ENCODE measurements at regions not wholly inside any gene's neighbourhood (a gene's known extent, or its start where the extent isn't known, plus 50 kb on each side); places are given as distances from the start of the nearest gene placed in this dataset.

DNA sequence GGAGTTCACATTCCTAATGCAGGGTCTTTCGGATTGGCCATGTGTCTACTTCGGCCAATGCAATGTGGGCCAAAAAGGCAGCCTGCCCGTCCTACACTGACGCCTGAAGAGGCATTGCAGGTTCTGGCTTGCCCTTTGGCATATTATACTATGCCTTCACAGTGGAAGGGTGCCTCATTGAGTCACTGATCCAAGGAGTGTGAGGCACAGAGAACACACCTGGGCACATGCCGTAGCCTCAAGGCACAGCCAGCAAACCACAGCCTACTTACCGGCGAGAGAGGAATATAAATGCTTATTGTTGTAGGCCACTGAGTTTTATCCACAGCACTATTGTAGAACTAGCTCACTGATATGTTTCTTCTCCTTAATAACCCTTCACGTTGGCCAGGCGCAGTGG, 409.6 kb downstream of the GADD45G start:
- DNase-seq: no peak
- intact Hi-C loops (cut with DNase I): loop anchor here (10.0 kb wide), 1 partner anchor 60 kb away; no protein-coding TSS in a partner anchor
- no peak for ATAC-seq (ENCODE audit: poor library complexity)

DNA sequence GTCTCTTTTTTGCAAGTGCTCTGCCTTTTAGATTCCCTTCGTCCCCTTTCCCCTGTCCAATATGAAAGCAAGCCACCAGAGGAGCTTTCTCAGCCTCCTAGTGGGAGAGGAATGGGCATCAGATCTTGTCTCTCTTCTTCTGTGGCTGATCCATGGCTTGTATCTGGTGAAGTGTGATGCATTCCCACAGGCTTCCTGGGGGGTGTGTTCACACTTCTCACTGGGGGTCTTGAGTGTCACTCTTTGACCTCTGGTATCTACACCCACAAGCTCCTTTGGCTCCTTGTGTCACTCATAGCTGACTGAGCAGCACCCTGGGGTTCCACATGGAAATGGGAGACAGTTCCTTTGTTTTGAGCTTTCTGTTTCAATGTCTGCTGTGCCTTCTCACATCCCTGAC, 411.5 kb downstream of the GADD45G start:
- no peak for ATAC-seq (ENCODE audit: poor library complexity)
- intact Hi-C loops (cut with DNase I): loop anchor here (10.0 kb wide), 1 partner anchor 59 kb away; no protein-coding TSS in a partner anchor

GRCh38 chr9:90017679-90018078, 412.9 kb downstream of the GADD45G start:
- no peak for ATAC-seq (ENCODE audit: poor library complexity)
- intact Hi-C loops (cut with DNase I): loop anchor here (10.0 kb wide), 1 partner anchor 57 kb away; no protein-coding TSS in a partner anchor
- DNase-seq: no peak

More for the DNA sequence above, 411.5 kb downstream of the GADD45G start:
- DNase-seq: no peak

GRCh38 chr9:90018688-90019087, 413.9 kb downstream of the GADD45G start:
- ATAC-seq (ENCODE audit: poor library complexity) (no peak), DNase-seq (no peak)
- intact Hi-C loops (cut with DNase I): loop anchor here (10.0 kb wide), 1 partner anchor 56 kb away; no protein-coding TSS in a partner anchor

- intact Hi-C loops (cut with DNase I): loop anchor here (10.0 kb wide), 1 partner anchor 55 kb away; no protein-coding TSS in a partner anchor
- DNase-seq: no peak
- ATAC-seq (ENCODE audit: poor library complexity): no peak
Measured at GRCh38 chr9:90019626-90020025, 414.8 kb downstream of the GADD45G start.

DNA sequence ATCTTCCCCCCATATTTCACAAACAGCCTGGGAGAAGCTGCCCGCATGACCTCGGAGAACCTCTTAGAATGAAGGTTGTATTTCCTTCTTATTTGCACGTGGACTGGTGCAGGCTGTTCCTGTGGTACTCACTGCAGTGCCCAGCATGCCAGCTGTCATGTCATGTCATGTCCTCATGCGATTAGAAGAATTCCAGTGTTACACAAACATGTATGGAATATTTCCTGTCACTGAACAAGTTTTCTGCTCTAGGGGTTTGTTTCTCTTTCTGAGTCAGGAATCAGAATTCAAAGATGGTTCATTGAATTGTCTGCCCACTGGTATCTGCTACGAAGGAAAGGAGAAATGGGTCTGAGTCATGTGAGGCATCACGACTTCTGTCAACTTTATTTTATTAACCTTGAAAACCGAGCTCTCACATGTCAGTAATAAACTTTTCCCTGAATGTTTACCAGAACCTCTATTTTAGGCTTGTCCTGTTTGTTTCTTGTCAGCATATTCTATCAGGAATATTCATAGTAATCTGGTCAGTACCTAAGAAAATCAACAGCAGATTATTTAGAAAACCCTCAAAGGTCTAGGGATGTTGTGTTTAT, 415.6 kb downstream of the GADD45G start:
- intact Hi-C loops (cut with DNase I): no loop called here
- DNase-seq (no peak), ATAC-seq (ENCODE audit: poor library complexity) (peak; percentile 58)

DNA sequence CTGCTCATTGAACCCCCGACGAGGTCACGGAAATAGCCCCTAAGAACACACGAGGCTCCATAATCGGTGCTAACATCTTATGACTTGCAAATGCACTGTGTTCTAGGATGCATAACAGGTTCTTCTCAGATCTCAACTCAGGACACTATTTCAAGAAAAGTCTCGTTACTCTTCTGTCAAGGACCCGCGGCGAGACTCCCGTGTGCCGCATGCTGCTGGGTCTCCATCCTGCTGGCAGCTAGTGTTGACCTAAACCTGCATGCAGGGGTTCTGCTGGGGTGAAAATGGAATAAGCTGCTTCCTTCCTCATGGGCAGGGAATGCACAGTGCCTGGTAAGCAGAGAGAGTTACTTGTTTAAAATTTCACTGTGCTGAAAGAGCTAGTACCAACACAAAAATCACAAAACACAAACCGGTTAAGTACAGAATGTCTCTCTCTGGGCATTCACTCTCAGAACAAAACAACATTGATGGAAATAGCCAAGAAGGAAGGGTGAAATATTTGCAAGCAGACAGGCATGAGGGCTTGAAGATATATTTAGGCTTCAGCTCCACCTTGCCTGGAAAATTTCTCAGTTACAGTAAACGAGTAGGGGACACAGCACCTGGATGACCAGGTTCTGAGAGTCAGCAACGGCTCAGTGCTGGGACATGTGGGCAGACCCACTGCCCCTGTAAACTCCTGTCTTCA, 416.5 kb downstream of the GADD45G start:
- intact Hi-C loops (cut with DNase I): no loop called here
- DNase-seq (no peak), ATAC-seq (ENCODE audit: poor library complexity) (no peak)

DNA sequence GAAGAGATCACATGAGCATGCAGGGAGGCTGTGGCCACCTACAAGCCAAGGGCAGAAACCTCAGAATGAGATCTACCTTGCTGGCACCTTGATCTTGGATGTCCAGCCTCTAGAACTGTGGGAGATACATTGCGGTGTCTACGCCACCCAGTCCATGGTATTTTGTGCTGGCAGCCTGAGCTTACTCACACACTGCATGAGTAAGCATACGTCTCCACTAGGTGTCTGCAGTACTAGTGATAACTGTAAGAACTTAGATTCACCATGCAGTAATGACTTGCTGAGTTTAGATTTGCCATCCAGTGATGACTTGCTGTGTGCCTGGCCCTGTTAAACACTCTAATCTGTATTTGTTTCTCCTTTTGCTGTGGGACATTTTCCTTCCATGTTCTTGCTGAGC, 417.7 kb downstream of the GADD45G start:
- DNase-seq (no peak), ATAC-seq (ENCODE audit: poor library complexity) (no peak)
- intact Hi-C loops (cut with DNase I): no loop called here

GRCh38 chr9:90023861-90024260, 419.0 kb downstream of the GADD45G start:
- DNase-seq (no peak), ATAC-seq (ENCODE audit: poor library complexity) (no peak)
- intact Hi-C loops (cut with DNase I): no loop called here

DNA sequence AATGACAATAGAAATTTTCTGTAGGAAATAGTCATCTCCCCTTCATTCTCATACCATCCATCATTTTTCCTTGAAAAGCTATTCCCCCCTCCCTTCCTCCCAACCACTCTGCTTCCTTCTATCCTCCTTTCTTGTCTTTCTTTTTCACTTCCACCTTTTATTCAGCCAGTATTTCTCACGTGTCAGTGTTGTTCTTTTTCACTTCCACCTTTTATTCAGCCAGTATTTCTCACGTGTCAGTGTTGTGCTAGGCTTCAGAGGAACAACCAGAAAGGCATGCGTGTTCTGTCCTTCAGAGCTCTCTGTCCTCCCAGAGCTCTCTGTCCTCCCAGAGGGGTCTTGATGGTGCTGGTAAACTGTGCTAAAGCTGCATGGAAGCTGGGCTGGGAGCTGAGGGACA, 419.6 kb downstream of the GADD45G start:
- peak; percentile 38 for ATAC-seq (ENCODE audit: poor library complexity)
- DNase-seq: no peak
- intact Hi-C loops (cut with DNase I): no loop called here

GRCh38 chr9:90024823-90025222, 420.0 kb downstream of the GADD45G start:
- no peak for DNase-seq
- intact Hi-C loops (cut with DNase I): no loop called here
- peak; percentile 51 for ATAC-seq (ENCODE audit: poor library complexity)

DNA sequence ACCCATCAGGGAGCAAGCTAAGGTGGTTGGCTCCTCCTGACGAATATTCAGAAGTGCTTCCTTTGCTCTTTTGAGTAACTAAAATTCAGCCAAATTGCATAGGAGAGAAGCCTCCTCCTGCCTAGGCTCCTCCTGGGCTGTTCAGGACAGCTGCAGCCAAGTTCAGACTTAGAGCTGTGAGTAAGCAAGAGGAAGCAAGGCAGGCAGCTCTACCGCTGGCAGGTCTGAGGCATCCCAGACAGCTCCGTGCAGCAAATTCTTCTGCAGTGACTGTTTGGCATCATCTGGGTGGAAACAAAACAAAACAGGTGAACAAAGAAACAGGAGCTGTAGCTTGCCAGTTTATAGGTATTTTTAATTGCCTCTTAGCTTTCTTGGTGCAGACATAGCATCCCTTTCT, 421.0 kb downstream of the GADD45G start:
- intact Hi-C loops (cut with DNase I): no loop called here
- peak; percentile 66 for ATAC-seq (ENCODE audit: poor library complexity)

DNA sequence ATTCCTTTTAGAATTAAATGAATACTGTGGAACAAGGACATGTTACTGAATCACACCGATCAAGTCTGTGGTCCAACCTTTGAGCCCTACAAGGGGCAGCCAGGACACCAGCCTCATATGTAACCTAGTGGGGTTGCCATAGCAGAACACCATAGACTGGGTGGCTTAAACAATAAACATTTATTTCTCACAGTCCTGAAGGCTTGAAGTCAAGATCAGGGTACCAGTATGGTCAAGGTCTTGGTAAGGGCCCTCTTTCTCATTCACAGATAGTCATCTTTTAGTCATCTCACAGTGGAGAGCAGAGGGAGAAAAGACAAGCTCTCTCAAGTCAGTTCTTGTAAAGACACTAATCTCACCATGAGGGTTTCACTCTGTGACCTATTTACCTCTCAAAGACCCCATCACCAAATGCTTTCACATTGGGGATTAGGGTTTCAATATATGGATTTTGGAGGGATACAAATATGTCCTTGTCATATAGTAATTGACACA, 422.5 kb downstream of the GADD45G start:
- intact Hi-C loops (cut with DNase I): no loop called here
- DNase-seq: no peak
- no peak for ATAC-seq (ENCODE audit: poor library complexity)

More for the DNA sequence above, 421.0 kb downstream of the GADD45G start:
- no peak for DNase-seq

DNA sequence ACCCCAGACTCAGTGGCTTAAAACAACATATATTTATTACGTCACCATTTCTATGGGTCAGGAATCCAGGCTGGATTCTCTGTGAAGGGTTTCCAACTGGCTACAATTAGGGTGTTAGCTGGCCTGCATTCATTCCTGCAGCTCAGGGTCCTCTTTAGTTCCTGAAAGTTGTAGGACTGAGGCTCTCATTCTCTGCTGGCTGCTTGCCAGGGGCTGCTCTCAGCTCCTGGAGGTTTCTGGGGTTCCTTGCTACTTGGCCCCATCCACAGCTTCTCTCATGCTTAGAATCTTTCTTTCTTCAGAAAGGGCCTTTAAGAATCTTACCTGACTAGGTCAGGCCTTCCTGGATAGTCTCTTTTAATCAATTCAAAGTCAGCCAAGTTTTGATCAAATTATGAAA, 424.6 kb downstream of the GADD45G start:
- DNase-seq: no peak
- intact Hi-C loops (cut with DNase I): no loop called here
- no peak for ATAC-seq (ENCODE audit: poor library complexity)

- intact Hi-C loops (cut with DNase I): no loop called here
- DNase-seq (no peak), ATAC-seq (ENCODE audit: poor library complexity) (no peak)
Measured at GRCh38 chr9:90029996-90030395, 425.2 kb downstream of the GADD45G start.

GRCh38 chr9:90032296-90033027, 427.6 kb downstream of the GADD45G start:
- DNase-seq (no peak), ATAC-seq (ENCODE audit: poor library complexity) (no peak)
- intact Hi-C loops (cut with DNase I): no loop called here

DNA sequence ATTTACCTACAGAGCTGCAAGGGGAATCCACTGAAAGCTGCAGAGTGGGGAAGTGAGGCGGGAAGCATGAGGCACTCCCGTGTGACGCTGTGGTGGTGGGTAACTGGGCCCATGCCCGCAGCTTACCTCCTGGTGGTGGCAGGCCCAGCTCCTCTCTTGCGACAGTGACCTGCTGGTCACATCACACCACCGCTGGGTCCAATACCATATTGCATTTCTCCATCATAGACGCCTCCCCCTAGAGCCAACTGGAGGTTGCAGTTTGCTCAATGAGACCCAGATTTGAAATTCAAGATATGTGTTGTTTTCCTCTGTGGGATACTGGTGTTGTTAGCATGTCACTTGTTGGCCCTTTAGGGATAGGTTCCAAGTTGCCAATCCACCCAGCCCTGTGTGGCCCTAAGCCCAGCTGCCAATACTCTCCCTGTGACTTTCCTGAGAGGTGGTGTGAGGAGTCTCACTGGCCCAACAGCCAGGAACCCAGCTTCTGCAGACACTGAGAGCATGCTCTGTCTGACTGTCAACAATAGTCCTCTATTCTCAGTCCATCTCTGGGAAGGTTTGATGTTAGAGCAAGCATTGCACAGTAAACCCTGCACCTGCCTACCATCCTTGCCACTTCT, 428.3 kb downstream of the GADD45G start:
- no peak for ATAC-seq (ENCODE audit: poor library complexity)
- no peak for DNase-seq
- intact Hi-C loops (cut with DNase I): no loop called here

- ATAC-seq (ENCODE audit: poor library complexity): no peak
- DNase-seq: no peak
- intact Hi-C loops (cut with DNase I): no loop called here
Measured at GRCh38 chr9:90034071-90034470, 429.3 kb downstream of the GADD45G start.

DNA sequence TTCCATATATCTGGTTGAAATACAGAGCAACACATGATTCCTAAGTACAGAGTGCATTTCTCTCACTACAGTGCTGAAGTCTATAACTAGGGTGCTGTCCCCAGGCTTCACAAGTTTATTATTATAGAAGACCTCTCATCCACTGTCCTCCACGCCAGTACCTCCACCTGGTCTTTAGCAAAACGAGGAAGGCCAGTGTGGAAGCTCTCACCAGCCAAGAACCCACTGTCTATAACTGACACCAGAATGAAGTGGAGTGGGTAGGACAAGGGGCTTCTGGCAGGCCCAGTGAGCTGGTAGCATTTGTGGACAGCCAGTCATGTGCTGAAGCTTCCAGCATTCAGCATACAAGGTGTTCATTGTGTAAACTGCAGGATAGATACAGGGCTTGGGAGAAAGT, 430.7 kb downstream of the GADD45G start:
- intact Hi-C loops (cut with DNase I): no loop called here
- ATAC-seq (ENCODE audit: poor library complexity): no peak
- DNase-seq: no peak

Measured in Right ventricle myocardium superior (tissue), 1 donor.